DMS 273 (cell line): ENCODE measurements at regions not wholly inside any gene's neighbourhood (a gene's known extent, or its start where the extent isn't known, plus 50 kb on each side); places are given as distances from the start of the nearest gene placed in this dataset.

Experiments
- DNase-seq: peaks from one replicate; lab custom pipeline; 2025; ENCODE audit not compliant: unreplicated experiment; lab: John Stamatoyannopoulos, UW

GRCh38 chr7:116417593-116418345 is 81.8 kb upstream of the CAV2 start:
- DNase-seq, result no peak

GRCh38 chr7:116418524-116418923 is 81.0 kb upstream of the CAV2 start:
- no peak for DNase-seq

GRCh38 chr7:116420003-116420402 is 79.5 kb upstream of the CAV2 start:
- no peak for DNase-seq

GRCh38 chr7:116421298-116421697 is 78.2 kb upstream of the CAV2 start:
- no peak for DNase-seq

GRCh38 chr7:116422683-116423082 is 76.9 kb upstream of the CAV2 start:
- no peak for DNase-seq

- DNase-seq, result no peak
These were observed 76.0 kb upstream of the CAV2 start for GRCh38 chr7:116423499-116423898.

GRCh38 chr7:116425647-116426209 is 73.8 kb upstream of the CAV2 start:
- peak; percentile 20 for DNase-seq

GRCh38 chr7:116426428-116427156 is 72.9 kb upstream of the CAV2 start:
- peak; percentile 6 for DNase-seq

- no peak for DNase-seq
These were observed 69.4 kb upstream of the CAV2 start for GRCh38 chr7:116429986-116430619.

- DNase-seq, result no peak
These were observed 67.6 kb upstream of the CAV2 start for GRCh38 chr7:116431787-116432526.

- DNase-seq, result no peak
These were observed 67.0 kb upstream of the CAV2 start for GRCh38 chr7:116432527-116432916.

- no peak for DNase-seq
These were observed 66.3 kb upstream of the CAV2 start for GRCh38 chr7:116433246-116433645.

GRCh38 chr7:116434820-116435341 is 64.7 kb upstream of the CAV2 start:
- DNase-seq, result no peak

- DNase-seq, result no peak
These were observed 63.2 kb upstream of the CAV2 start for GRCh38 chr7:116436305-116436826.

- peak; percentile 5 for DNase-seq
These were observed 61.3 kb upstream of the CAV2 start for GRCh38 chr7:116438267-116438666.

- DNase-seq, result no peak
These were observed 60.5 kb upstream of the CAV2 start for GRCh38 chr7:116439005-116439404.

- no peak for DNase-seq
These were observed 59.5 kb upstream of the CAV2 start for GRCh38 chr7:116439841-116440549.

- DNase-seq, result no peak
These were observed 58.0 kb upstream of the CAV2 start for GRCh38 chr7:116441534-116441933.

GRCh38 chr7:116443101-116443523 is 56.4 kb upstream of the CAV2 start:
- no peak for DNase-seq

- DNase-seq, result no peak
These were observed 55.9 kb upstream of the CAV2 start for GRCh38 chr7:116443646-116444045.
